Right lobe of liver (tissue), 4 donors: ENCODE measurements at regions not wholly inside any gene's neighbourhood (a gene's known extent, or its start where the extent isn't known, plus 50 kb on each side); places are given as distances from the start of the nearest gene placed in this dataset.

Source experiments
- CTCF ChIP-seq, 4 donors: fragments of 200-600 bp in 3 of 4; fragments of 450-650 bp in 1 of 4; IDR thresholded peaks; one replicate each; pipeline versions ENCODE4 v1.5.1 to v1.8.0; 2016 to 2022; ENCODE audit warnings: antibody characterized with exemption in 4 of 4, mild to moderate bottlenecking in 2 of 4
- POLR2A ChIP-seq: fragments of 450-650 bp; IDR thresholded peaks from one replicate; pipeline ENCODE4 v1.6.1; 2017; ENCODE audit warnings: antibody characterized with exemption, mild to moderate bottlenecking
- donor health status: DM: no; HTN: no; CAD: no.
- donor health status: DM: no; HTN: no; CAD: no.
- donor health status: DM: no; HTN: yes; CAD: no.

GRCh38 chr10:46220187-46220586 lies 66.6 kb upstream of the ANTXRL start:
- TF ChIP-seq POLR2A (no peak), CTCF (IDR thresholded peaks at IDR 0.05) (no peak)
